Ascending aorta (tissue), 2 donors: ENCODE measurements at regions not wholly inside any gene's neighbourhood (a gene's known extent, or its start where the extent isn't known, plus 50 kb on each side); places are given as distances from the start of the nearest gene placed in this dataset.
"Not testable (repeated sequence)": the region's sequence is repeated elsewhere in the genome, so short reads cannot be mapped to it uniquely, and the experiment has no call there.

Experiments used
- DNase-seq, 2 donors: peaks; one replicate each; pipeline ENCODE4 v3.0.0-alpha.2; 2019; ENCODE audit warnings: low spot score in 2 of 2
- H3K27ac ChIP-seq, 2 donors: fragments of 200-600 bp; sonication (generic); one replicate each; pipeline ENCODE4 v1.5.1; 2016 to 2017; ENCODE audit warnings: mild to moderate bottlenecking in 1 of 2
- H3K27me3 ChIP-seq: fragments of 200-600 bp; sonication (generic); one replicate; pipeline ENCODE4 v1.5.1; 2017
- H3K36me3 ChIP-seq, 2 donors: fragments of 200-600 bp; sonication (generic); one replicate each; pipeline ENCODE4 v1.5.1; 2016
- H3K4me1 ChIP-seq, 2 donors: fragments of 200-600 bp; sonication (generic); one replicate each; pipeline ENCODE4 v1.5.1; 2016 to 2017; ENCODE audit warnings: mild to moderate bottlenecking in 1 of 2
- H3K4me3 ChIP-seq, 2 donors: fragments of 200-600 bp; sonication (generic); one replicate each; pipeline ENCODE4 v1.5.1; 2016 to 2017; ENCODE audit warnings: mild to moderate bottlenecking in 1 of 2
- H3K9me3 ChIP-seq, 2 donors: fragments of 200-600 bp; sonication (generic); one replicate each; pipeline ENCODE4 v1.5.1; 2016
- intact Hi-C: fragments of 100-400 bp; cut with DNase I; formaldehyde crosslinking; loops from one replicate; pipeline ENCODE4 v1.15.1; 2023
- TF ChIP-seq, protein P1 (sequence below), 3 experiments: fragments of 200-600 bp in 2 of 3; fragments of 450-650 bp in 1 of 3; sonication (generic) in 2 of 3; IDR thresholded peaks; one replicate each; pipeline ENCODE4 v1.5.1; 2016 to 2019; ENCODE audit warnings: antibody characterized with exemption in 3 of 3, mild to moderate bottlenecking in 1 of 3, moderate library complexity in 1 of 3

DNA sequence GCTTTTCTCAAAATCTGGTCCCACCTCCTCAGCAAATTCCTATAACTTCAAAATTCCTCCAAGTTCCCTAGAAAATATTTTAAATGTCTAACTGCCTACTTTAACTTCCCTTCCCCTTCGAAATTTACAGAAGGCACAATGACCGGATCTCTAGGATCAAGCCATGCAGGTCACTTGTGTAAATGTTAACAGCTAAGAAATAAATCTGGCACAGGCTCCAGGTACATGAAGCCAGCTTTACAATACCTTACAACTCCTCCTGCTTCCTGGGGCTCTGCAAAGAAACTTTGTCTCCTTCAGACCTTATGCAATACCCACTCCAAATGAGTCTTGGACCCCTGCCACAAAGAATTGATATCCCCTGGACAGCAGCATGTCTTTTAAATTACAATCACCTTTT, 1164.2 kb downstream of the BRINP3 start:
- Histone ChIP-seq H3K27ac (no peak overlapping the region), H3K27me3 (no peaks in the 10 kb centered on the region), H3K4me1 (no peaks in the 10 kb centered on the region), H3K36me3 (no peaks in the 10 kb centered on the region), H3K4me3 (no peak overlapping the region), H3K9me3 (no peaks in the 10 kb centered on the region)
- intact Hi-C loops: no loop called here
- no peak for DNase-seq
- TF ChIP-seq, protein P1, sequence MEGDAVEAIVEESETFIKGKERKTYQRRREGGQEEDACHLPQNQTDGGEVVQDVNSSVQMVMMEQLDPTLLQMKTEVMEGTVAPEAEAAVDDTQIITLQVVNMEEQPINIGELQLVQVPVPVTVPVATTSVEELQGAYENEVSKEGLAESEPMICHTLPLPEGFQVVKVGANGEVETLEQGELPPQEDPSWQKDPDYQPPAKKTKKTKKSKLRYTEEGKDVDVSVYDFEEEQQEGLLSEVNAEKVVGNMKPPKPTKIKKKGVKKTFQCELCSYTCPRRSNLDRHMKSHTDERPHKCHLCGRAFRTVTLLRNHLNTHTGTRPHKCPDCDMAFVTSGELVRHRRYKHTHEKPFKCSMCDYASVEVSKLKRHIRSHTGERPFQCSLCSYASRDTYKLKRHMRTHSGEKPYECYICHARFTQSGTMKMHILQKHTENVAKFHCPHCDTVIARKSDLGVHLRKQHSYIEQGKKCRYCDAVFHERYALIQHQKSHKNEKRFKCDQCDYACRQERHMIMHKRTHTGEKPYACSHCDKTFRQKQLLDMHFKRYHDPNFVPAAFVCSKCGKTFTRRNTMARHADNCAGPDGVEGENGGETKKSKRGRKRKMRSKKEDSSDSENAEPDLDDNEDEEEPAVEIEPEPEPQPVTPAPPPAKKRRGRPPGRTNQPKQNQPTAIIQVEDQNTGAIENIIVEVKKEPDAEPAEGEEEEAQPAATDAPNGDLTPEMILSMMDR (IDR thresholded peaks at IDR 0.05): no peak

DNA sequence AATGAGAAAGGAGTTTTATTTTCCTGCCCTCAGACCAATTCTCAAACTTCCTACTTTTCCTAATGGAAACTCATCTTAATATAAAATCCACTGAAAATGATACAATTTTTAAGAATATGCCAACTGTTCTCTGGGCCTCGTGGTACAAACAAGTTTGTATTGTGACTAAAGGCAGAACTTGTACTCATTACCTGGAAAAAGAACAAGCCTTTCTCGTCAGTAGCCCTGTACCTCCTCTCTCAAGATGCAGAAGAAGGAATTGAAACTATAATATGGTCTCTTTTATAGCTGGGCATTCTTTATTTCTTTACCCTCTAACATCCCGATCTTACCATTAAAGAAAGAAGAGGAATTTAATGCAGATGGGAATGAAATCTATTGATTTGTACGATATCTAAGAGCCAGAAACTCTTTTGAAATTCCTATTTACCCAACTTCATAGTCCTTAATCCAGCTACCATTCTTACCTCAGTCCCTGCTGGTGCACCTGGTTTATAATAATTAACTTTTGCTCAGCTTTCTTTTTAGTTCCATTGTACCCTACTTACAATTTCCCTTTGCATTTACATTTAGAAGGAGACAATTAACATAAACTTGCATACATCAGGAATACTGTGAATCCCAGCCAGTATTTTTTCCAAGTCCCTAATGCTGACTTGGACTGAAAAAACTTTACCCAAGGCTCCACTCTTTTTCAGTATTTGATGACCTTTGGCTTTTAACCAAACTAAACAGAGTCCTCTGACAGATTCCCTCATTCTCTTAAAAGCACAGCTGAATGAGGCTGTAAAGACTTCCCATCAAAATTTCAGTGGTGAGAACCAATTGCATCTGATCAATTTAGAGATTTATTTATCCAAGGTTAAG, 1162.4 kb downstream of the BRINP3 start:
- H3K36me3 ChIP-seq: no peaks in the 10 kb centered on the region
- TF ChIP-seq, protein P1 (IDR thresholded peaks at IDR 0.05): no peak

DNA sequence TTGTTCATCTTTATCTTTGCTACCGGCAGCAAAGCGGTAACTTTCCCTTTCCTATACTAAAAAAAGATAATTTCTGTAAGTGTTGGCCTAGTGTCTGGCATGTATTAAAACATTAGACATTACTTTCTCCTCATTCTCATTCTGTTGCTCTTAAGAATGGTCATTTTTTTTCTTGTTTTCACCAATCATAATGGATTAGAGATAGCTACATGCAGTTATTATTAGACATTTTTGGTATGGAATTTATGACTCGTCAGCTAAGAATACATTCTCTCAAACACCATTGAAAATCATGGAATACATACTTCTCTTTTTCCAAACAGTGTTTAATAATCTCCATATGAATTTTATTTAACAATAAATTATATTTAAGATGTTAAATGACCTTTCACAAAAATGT, 1154.6 kb downstream of the BRINP3 start:
- TF ChIP-seq, protein P1 (IDR thresholded peaks at IDR 0.05): no peak
- no peak overlapping the region for H3K4me3 ChIP-seq
- intact Hi-C loops: no loop called here

More for the DNA sequence above, 1162.4 kb downstream of the BRINP3 start:
- H3K4me3 ChIP-seq: no peak overlapping the region
- intact Hi-C loops: no loop called here
- no peaks in the 10 kb centered on the region for H3K4me1 ChIP-seq
- H3K9me3 ChIP-seq: no peaks in the 10 kb centered on the region
- no peak overlapping the region for H3K27ac ChIP-seq
- H3K27me3 ChIP-seq: no peaks in the 10 kb centered on the region
- no peak for DNase-seq

DNA sequence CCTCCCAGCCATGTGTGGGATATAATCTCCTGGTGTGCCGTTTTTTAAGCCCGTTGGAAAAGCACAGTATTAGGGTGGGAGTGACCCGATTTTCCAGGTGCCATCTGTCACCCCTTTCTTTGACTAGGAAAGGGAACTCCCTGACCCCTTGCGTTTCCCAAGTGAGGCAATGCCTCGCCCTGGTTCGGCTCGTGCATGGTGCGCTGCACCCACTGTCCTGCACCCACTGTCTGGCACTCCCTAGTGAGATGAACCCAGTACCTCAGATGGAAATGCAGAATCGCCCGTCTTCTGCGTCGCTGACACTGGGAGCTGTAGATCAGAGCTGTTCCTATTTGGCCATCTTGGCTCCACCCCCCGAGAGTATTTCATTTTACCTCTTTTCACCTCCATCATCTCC, 1146.6 kb downstream of the BRINP3 start:
- H3K27ac ChIP-seq, H3K27me3 ChIP-seq, DNase-seq, H3K9me3 ChIP-seq, H3K36me3 ChIP-seq, H3K4me1 ChIP-seq, H3K4me3 ChIP-seq, intact Hi-C loops: not testable (repeated sequence)

More for the DNA sequence above, 1154.6 kb downstream of the BRINP3 start:
- H3K9me3 ChIP-seq: no peaks in the 10 kb centered on the region
- H3K36me3 ChIP-seq: no peaks in the 10 kb centered on the region
- DNase-seq: no peak
- H3K27ac ChIP-seq: no peak overlapping the region
- H3K27me3 ChIP-seq: no peaks in the 10 kb centered on the region
- H3K4me1 ChIP-seq: no peaks in the 10 kb centered on the region

DNA sequence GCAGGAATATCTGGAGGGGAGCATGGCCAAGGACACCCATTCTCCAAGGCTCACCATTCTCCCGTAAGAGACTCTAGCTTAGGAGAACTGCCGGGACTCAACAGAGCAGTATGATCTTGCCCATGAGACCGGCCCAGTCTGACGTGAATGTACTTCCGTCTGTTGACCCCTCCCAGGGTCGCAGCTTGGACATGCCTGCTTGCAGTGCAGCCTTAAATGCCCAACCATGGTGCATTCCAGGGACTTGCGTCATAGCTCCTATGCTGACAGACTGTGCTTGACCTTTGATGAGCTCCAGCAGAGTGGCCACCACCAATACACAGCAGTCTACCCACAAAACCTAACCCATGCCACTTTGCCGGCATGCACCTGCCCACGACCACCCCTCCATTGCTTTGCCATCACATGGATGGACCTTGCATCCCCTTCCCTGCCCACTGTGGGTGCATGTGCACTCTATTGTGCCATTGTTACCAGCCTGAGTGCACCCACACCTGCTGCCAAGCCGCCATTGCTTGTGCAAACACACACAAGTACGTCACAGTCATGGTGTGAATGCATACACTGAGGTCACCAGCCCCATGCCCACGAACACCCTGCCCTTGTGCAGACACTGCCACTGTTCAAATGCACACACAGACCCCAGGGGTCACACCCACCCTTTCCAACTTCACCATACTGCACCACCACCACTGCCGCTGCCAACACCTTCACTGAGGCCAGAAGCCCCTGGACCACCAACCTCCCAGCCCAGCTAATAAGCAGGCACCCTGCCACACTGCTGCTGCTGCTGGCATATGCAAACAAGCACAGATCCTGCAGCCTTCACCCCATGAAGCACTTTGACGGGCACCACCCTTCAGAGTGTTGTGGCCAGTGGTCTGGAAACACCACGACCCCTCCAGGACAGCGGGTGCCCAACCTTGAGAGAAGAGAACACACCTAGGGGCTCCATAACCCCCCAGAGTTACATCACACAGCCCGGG, 1141.3 kb downstream of the BRINP3 start:
- no peak overlapping the region for H3K4me3 ChIP-seq
- no peaks in the 10 kb centered on the region for H3K36me3 ChIP-seq
- TF ChIP-seq, protein P1 (IDR thresholded peaks at IDR 0.05): no peak
- no peaks in the 10 kb centered on the region for H3K4me1 ChIP-seq
- H3K27ac ChIP-seq: no peak overlapping the region
- H3K9me3 ChIP-seq: no peaks in the 10 kb centered on the region
- no peaks in the 10 kb centered on the region for H3K27me3 ChIP-seq
- intact Hi-C loops: no loop called here
- DNase-seq: no peak

DNA sequence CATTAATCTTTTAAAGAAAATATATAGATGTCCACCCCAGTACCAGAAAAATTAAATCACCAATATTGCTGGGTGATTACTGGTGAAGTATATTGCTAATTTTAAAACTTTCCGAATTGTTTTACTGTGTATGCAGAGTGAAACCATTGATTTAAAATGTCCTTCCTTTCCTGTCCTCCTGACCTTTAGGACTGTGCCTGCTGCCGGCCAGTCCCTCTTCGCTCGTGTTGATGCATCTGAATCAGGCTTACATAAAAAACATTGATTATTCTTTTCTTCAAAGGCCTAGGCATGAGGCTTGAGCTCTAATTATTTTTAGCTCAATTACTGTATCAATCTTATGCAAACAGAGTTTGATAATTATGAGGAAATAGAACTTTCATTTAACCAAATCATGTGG, 1128.1 kb downstream of the BRINP3 start:
- no peak for DNase-seq
- TF ChIP-seq, protein P1 (IDR thresholded peaks at IDR 0.05): no peak
- no peaks in the 10 kb centered on the region for H3K9me3 ChIP-seq
- no peak overlapping the region for H3K4me3 ChIP-seq
- intact Hi-C loops: no loop called here
- no peaks in the 10 kb centered on the region for H3K36me3 ChIP-seq
- no peak overlapping the region for H3K27ac ChIP-seq
- no peaks in the 10 kb centered on the region for H3K4me1 ChIP-seq
- no peaks in the 10 kb centered on the region for H3K27me3 ChIP-seq
